H1 (cell line): ENCODE measurements at regions not wholly inside any gene's neighbourhood (a gene's known extent, or its start where the extent isn't known, plus 50 kb on each side); places are given as distances from the start of the nearest gene placed in this dataset.

ENCODE experiments used
- CTCF ChIA-PET: fragments of 300-600 bp; sonication (Branson Sonifier 250); formaldehyde crosslinking; loops from one replicate; lab custom pipeline; 2021; ENCODE audit not compliant: partially characterized antibody; lab: Charles Lee
- POLR2A ChIA-PET: fragments of 300-600 bp; sonication (Branson Sonifier 250); formaldehyde crosslinking; loops from one replicate; lab custom pipeline; 2021; ENCODE audit warnings: inconsistent platforms; ENCODE audit not compliant: partially characterized antibody; lab: Charles Lee
- DNase-seq, 2 experiments: peaks; one replicate each; pipeline versions ENCODE4 v3.0.0 to v3.0.0-alpha.2; 2010 to 2022; ENCODE audit warnings: low spot score in 2 of 2, low read depth in 1 of 2, mixed read lengths in 1 of 2
- FAIRE-seq: peaks from 2 replicates; lab custom pipeline; 2011; peaks lifted over from hg19 to GRCh38; lab: Jason Lieb, UNC
- H2AFZ ChIP-seq: 2 replicates; pipeline ENCODE4 v1.8.1; 2012; ENCODE audit warnings: low read length, inconsistent platforms
- H2AK5ac ChIP-seq: 2 replicates; pipeline ENCODE4 v1.6.1; 2013; ENCODE audit warnings: low read depth, low read length
- H2BK120ac ChIP-seq: replicated peaks from 2 replicates; pipeline ENCODE3; 2013; ENCODE audit warnings: low read depth, low read length, inconsistent platforms
- H2BK12ac ChIP-seq: 2 replicates; pipeline ENCODE4 v1.6.1; 2013; ENCODE audit warnings: low read depth, low read length
- H2BK15ac ChIP-seq: 2 replicates; pipeline ENCODE4 v1.6.1; 2013; ENCODE audit warnings: low read length
- H2BK20ac ChIP-seq: 2 replicates; pipeline ENCODE4 v1.6.1; 2013; ENCODE audit warnings: low read length
- H2BK5ac ChIP-seq: 2 replicates; pipeline ENCODE4 v1.6.1; 2013; ENCODE audit warnings: low read depth, low read length
- H3K14ac ChIP-seq: 2 replicates; pipeline ENCODE4 v1.6.1; 2013; ENCODE audit warnings: inconsistent platforms; ENCODE audit not compliant: insufficient read length
- H3K18ac ChIP-seq: 2 replicates; pipeline ENCODE4 v1.6.1; 2013; ENCODE audit warnings: low read length; ENCODE audit errors: extremely low read depth
- H3K23ac ChIP-seq: 2 replicates; pipeline ENCODE4 v1.6.1; 2013; ENCODE audit warnings: inconsistent platforms; ENCODE audit not compliant: insufficient read length
- H3K23me2 ChIP-seq: 2 replicates; pipeline ENCODE4 v1.6.1; 2013; ENCODE audit warnings: low read depth, low read length
- H3K27ac ChIP-seq: 2 replicates; pipeline ENCODE4 v1.6.1; 2011; ENCODE audit warnings: low read depth, low read length, inconsistent platforms
- H3K27me3 ChIP-seq, 4 experiments: replicated peaks in 1 of 4; 1 replicate in 1 of 4; 2 replicates in 3 of 4; pipeline versions ENCODE4 v1.6.1 to v1.8.1; 2011 to 2013; ENCODE audit warnings: low read length in 3 of 4, mild to moderate bottlenecking in 3 of 4, inconsistent platforms in 2 of 4, mixed read lengths in 2 of 4, moderate library complexity in 1 of 4; ENCODE audit not compliant: control insufficient read depth in 3 of 4, insufficient read depth in 3 of 4; ENCODE audit errors: extremely low read depth in 1 of 4
- H3K36me3 ChIP-seq, 4 experiments: 2 replicates each; pipeline versions ENCODE4 v1.6.1 to v1.8.1; 2011 to 2013; ENCODE audit warnings: mild to moderate bottlenecking in 4 of 4, low read length in 3 of 4, moderate library complexity in 2 of 4, control low read depth in 1 of 4, inconsistent platforms in 1 of 4; ENCODE audit not compliant: insufficient read depth in 4 of 4, control insufficient read depth in 2 of 4
- H3K4ac ChIP-seq: replicated peaks from 2 replicates; pipeline ENCODE3; 2013; ENCODE audit warnings: low read length, low read depth, mixed read lengths, inconsistent platforms; ENCODE audit not compliant: insufficient read length
- H3K4me1 ChIP-seq, 4 experiments: replicated peaks in 1 of 4; 1 replicate in 1 of 4; 2 replicates in 3 of 4; pipeline versions ENCODE4 v1.6.1 to v1.8.1; 2011 to 2013; ENCODE audit warnings: low read length in 3 of 4, inconsistent platforms in 2 of 4, mixed read lengths in 1 of 4; ENCODE audit not compliant: insufficient read depth in 4 of 4, control insufficient read depth in 3 of 4
- H3K4me2 ChIP-seq, 2 experiments: 2 replicates each; pipeline versions ENCODE4 v1.6.1 to v1.8.1; 2011 to 2013; ENCODE audit warnings: low read depth in 2 of 2, low read length in 2 of 2, control low read depth in 1 of 2, inconsistent platforms in 1 of 2, mild to moderate bottlenecking in 1 of 2; ENCODE audit not compliant: insufficient read depth in 1 of 2
- H3K4me3 ChIP-seq, 4 experiments: fragments of 200-600, 300-600 bp in 1 of 4; sonication (generic), shearing (Covaris generic), sonication (Bioruptor Twin) in 1 of 4; 2 replicates each; pipeline versions ENCODE4 v1.5.1 to v1.8.1; 2011 to 2016; ENCODE audit warnings: low read length in 4 of 4, low read depth in 3 of 4, control low read depth in 2 of 4, inconsistent platforms in 2 of 4, mild to moderate bottlenecking in 2 of 4, mixed read lengths in 1 of 4, moderate library complexity in 1 of 4; ENCODE audit not compliant: insufficient read depth in 2 of 4; ENCODE audit errors: extremely low read depth in 1 of 4
- H3K56ac ChIP-seq: replicated peaks from 2 replicates; pipeline ENCODE3; 2013; ENCODE audit warnings: low read depth, mild to moderate bottlenecking, mixed read lengths, low read length, inconsistent platforms; ENCODE audit not compliant: insufficient read length
- H3K79me1 ChIP-seq: 2 replicates; pipeline ENCODE4 v1.6.1; 2013; ENCODE audit warnings: low read depth, low read length, control low read depth
- H3K79me2 ChIP-seq, 2 experiments: 2 replicates each; pipeline versions ENCODE4 v1.6.1 to v1.8.1; 2012 to 2013; ENCODE audit warnings: low read length in 2 of 2, mild to moderate bottlenecking in 2 of 2, inconsistent platforms in 1 of 2; ENCODE audit not compliant: insufficient read depth in 2 of 2, control insufficient read depth in 1 of 2
- H3K9ac ChIP-seq, 4 experiments: replicated peaks in 1 of 4; 1 replicate in 1 of 4; 2 replicates in 3 of 4; pipeline versions ENCODE4 v1.6.1 to v1.8.1; 2011 to 2013; ENCODE audit warnings: low read depth in 3 of 4, low read length in 3 of 4, control low read depth in 2 of 4, mild to moderate bottlenecking in 2 of 4, moderate library complexity in 2 of 4, inconsistent platforms in 1 of 4; ENCODE audit errors: extremely low read depth in 1 of 4
- H3K9me3 ChIP-seq, 2 experiments: 2 replicates each; pipeline versions ENCODE4 v1.6.1 to v1.8.1; 2012 to 2013; ENCODE audit warnings: mild to moderate bottlenecking in 2 of 2, moderate library complexity in 2 of 2, control low read depth in 1 of 2, inconsistent platforms in 1 of 2, low read depth in 1 of 2, low read length in 1 of 2, mixed read lengths in 1 of 2; ENCODE audit not compliant: insufficient read depth in 2 of 2
- H4K20me1 ChIP-seq, 2 experiments: replicated peaks in 1 of 2; 2 replicates each; pipeline versions ENCODE3 to v1.8.1; 2011 to 2013; ENCODE audit warnings: inconsistent platforms in 2 of 2, low read length in 2 of 2, mild to moderate bottlenecking in 1 of 2; ENCODE audit not compliant: insufficient read depth in 2 of 2, control insufficient read depth in 1 of 2
- H4K5ac ChIP-seq: 2 replicates; pipeline ENCODE4 v1.6.1; 2013; ENCODE audit warnings: low read length, low read depth, mixed read lengths, inconsistent platforms; ENCODE audit not compliant: insufficient read length
- H4K8ac ChIP-seq: 2 replicates; pipeline ENCODE4 v1.8.0; 2013; ENCODE audit warnings: mild to moderate bottlenecking, moderate library complexity, low read length, inconsistent platforms; ENCODE audit not compliant: insufficient read depth; ENCODE audit errors: extremely low read depth
- H4K91ac ChIP-seq: replicated peaks from 2 replicates; pipeline ENCODE3; 2013; ENCODE audit warnings: low read length, mixed read lengths, inconsistent platforms; ENCODE audit not compliant: insufficient read length
- ASH2L ChIP-seq: fragments of 200-600, 300-600 bp; sonication (generic); IDR thresholded peaks from one replicate; pipeline ENCODE4 v1.7.1; 2017; ENCODE audit warnings: low read length
- BACH1 ChIP-seq: IDR thresholded peaks from 2 replicates; pipeline ENCODE4 v1.6.1; 2012; ENCODE audit warnings: low read length, improper control_type of control experiment
- CEBPB ChIP-seq: IDR thresholded peaks from 2 replicates; pipeline ENCODE4 v1.6.1; 2012; ENCODE audit warnings: low read depth, low read length
- CHD1 ChIP-seq: IDR thresholded peaks from 2 replicates; pipeline ENCODE4 v1.6.1; 2012; ENCODE audit warnings: low read depth, low read length, improper control_type of control experiment
- E2F6 ChIP-seq: IDR thresholded peaks from 2 replicates; pipeline ENCODE4 v1.6.1; 2012; ENCODE audit warnings: inconsistent platforms
- GTF2F1 ChIP-seq: IDR thresholded peaks from 2 replicates; pipeline ENCODE4 v1.6.1; 2012; ENCODE audit warnings: low read depth, low read length, improper control_type of control experiment, borderline replicate concordance
- NANOG ChIP-seq: IDR thresholded peaks from 2 replicates; pipeline ENCODE4 v1.6.1; 2011; ENCODE audit warnings: low read length, low read depth, mild to moderate bottlenecking, inconsistent platforms; ENCODE audit not compliant: insufficient read depth, poor library complexity, severe bottlenecking
- RAD21 ChIP-seq, 2 experiments: IDR thresholded peaks in 1 of 2; conservative IDR thresholded peaks in 1 of 2; 2 replicates each; pipeline ENCODE4 v1.6.1; 2011; ENCODE audit warnings: low read depth in 2 of 2, low read length in 2 of 2, improper control_type of control experiment in 1 of 2, inconsistent platforms in 1 of 2, mild to moderate bottlenecking in 1 of 2, moderate library complexity in 1 of 2
- RNF2 ChIP-seq: fragments of 200-900, 300-1000 bp; sonication (generic); IDR thresholded peaks from 2 replicates; pipeline ENCODE4 v1.7.1; 2016; ENCODE audit warnings: borderline replicate concordance, low read depth, mild to moderate bottlenecking, antibody characterized with exemption, low read length; ENCODE audit not compliant: poor library complexity, severe bottlenecking; ENCODE audit errors: missing control alignments
- TBP ChIP-seq: IDR thresholded peaks from 2 replicates; pipeline ENCODE4 v1.6.1; 2011; ENCODE audit warnings: low read depth, low read length, improper control_type of control experiment
- WGBS, 2 experiments: shearing (Covaris generic) in 1 of 2; methylation state at CpG; one replicate each; pipeline versions ENCODE4 v1.1.6 to v1.1.7; 2013 to 2015; ENCODE audit warnings: low lambda C conversion rate in 2 of 2, mixed read lengths in 2 of 2, inconsistent platforms in 1 of 2, low coverage in 1 of 2, missing lambda C conversion rate in 1 of 2; ENCODE audit not compliant: insufficient replicate concordance in 2 of 2, insufficient coverage in 1 of 2, insufficient read length in 1 of 2; ENCODE audit errors: extremely low coverage in 1 of 2, missing lambda C conversion rate in 1 of 2; 5-methylcytosine and 5-hydroxymethylcytosine counted together

GRCh38 chr4:71669291-71669690, 114.6 kb downstream of the GC start:
- peaks cover 0 to 2% of the 10 kb centered on the region in 2 experiments; a peak in 1 of 4 replicates for H3K9me3 ChIP-seq
- no peak overlapping the region for H2BK120ac ChIP-seq
- no peak overlapping the region for H3K18ac ChIP-seq
- no peak overlapping the region for H3K4me2 ChIP-seq
- WGBS, 2 experiments: 96% methylated on average over 1 of the region's 1 CpG; no CpG with 5 or more reads in 1 of the 2 experiments
- no peak overlapping the region for H4K91ac ChIP-seq
- H2BK15ac ChIP-seq: no peak overlapping the region
- H2AK5ac ChIP-seq: no peak overlapping the region
- no peaks in the 10 kb centered on the region for H4K20me1 ChIP-seq
- no peak overlapping the region for H3K4me3 ChIP-seq
- no peak overlapping the region for H4K5ac ChIP-seq
- H2AFZ ChIP-seq: no peak overlapping the region
- no peak for DNase-seq
- H3K27ac ChIP-seq: no peak overlapping the region
- H3K36me3 ChIP-seq: no peaks in the 10 kb centered on the region
- H3K27me3 ChIP-seq: peaks cover 0 to 1% (median 0%) of the 10 kb centered on the region in 4 experiments; a peak in 1 of 7 replicates
- CTCF ChIA-PET: interaction anchor here (0.7 to 1.0 kb wide), 2 partner anchors 25 to 128 kb away, joined by 3 read pairs; no protein-coding TSS in a partner anchor
- H3K9ac ChIP-seq: no peak overlapping the region
- H3K79me1 ChIP-seq: no peaks in the 10 kb centered on the region
- no peak overlapping the region for H2BK12ac ChIP-seq
- H3K4me1 ChIP-seq: no peaks in the 10 kb centered on the region
- no peak overlapping the region for H2BK5ac ChIP-seq
- no peak overlapping the region for H4K8ac ChIP-seq
- H3K79me2 ChIP-seq: no peaks in the 10 kb centered on the region
- H3K14ac ChIP-seq: no peak overlapping the region
- no peak for FAIRE-seq
- H3K4ac ChIP-seq: no peak overlapping the region
- H3K23me2 ChIP-seq: no peaks in the 10 kb centered on the region
- no peak overlapping the region for H3K56ac ChIP-seq
- H3K23ac ChIP-seq: no peak overlapping the region
- POLR2A ChIA-PET: no interaction called here
- no peak overlapping the region for H2BK20ac ChIP-seq
- TF ChIP-seq TBP (no peak), E2F6 (no peak), ASH2L (no peak), RNF2 (no peak), CHD1 (no peak), NANOG (no peak), CEBPB (no peak), BACH1 (no peak), GTF2F1 (no peak), RAD21 (IDR thresholded peaks at IDR 0.05 in 1 of 2, conservative IDR thresholded peaks at IDR 0.05 in 1 of 2; ENCODE audit: low read depth in 2 of 2, low read length in 2 of 2) (no peak)
